Thyroid gland (tissue), 4 donors: ENCODE measurements at regions not wholly inside any gene's neighbourhood (a gene's known extent, or its start where the extent isn't known, plus 50 kb on each side); places are given as distances from the start of the nearest gene placed in this dataset.

Experiments used
- DNase-seq, 2 donors: peaks; one replicate each; pipeline ENCODE4 v3.0.0-alpha.2; 2019
- H3K27ac ChIP-seq, 3 donors: fragments of 200-600 bp; sonication (generic); 1 replicate in 2 of 3; 2 replicates in 1 of 3; pipeline ENCODE4 v1.5.1; 2016 to 2019; ENCODE audit warnings: mild to moderate bottlenecking in 1 of 3, moderate library complexity in 1 of 3
- H3K27me3 ChIP-seq: fragments of 200-600 bp; sonication (generic); one replicate; pipeline ENCODE4 v1.5.1; 2019
- H3K36me3 ChIP-seq, 2 donors: fragments of 200-600 bp; sonication (generic); one replicate each; pipeline ENCODE4 v1.5.1; 2016 to 2019
- H3K4me1 ChIP-seq, 2 donors: fragments of 200-600 bp; sonication (generic); one replicate each; pipeline ENCODE4 v1.5.1; 2017 to 2019
- H3K4me3 ChIP-seq, 3 donors: fragments of 200-600 bp; sonication (generic); replicated peaks in 1 of 3; 1 replicate in 2 of 3; 2 replicates in 1 of 3; pipeline ENCODE4 v1.5.1; 2016; ENCODE audit warnings: mild to moderate bottlenecking in 1 of 3
- H3K9me3 ChIP-seq: fragments of 200-600 bp; sonication (generic); one replicate; pipeline ENCODE4 v1.5.1; 2017
- CTCF ChIP-seq, 6 experiments: fragments of 200-600 bp in 3 of 6; fragments of 450-650 bp in 3 of 6; sonication (generic) in 3 of 6; IDR thresholded peaks; one replicate each; pipeline ENCODE4 v1.5.1; 2016 to 2019; ENCODE audit warnings: antibody characterized with exemption in 6 of 6, mild to moderate bottlenecking in 2 of 6, inconsistent platforms in 1 of 6, moderate library complexity in 1 of 6
- POLR2A ChIP-seq, 2 donors: fragments of 450-650 bp; IDR thresholded peaks; one replicate each; pipeline ENCODE4 v1.6.1; 2017; ENCODE audit warnings: antibody characterized with exemption in 2 of 2, mild to moderate bottlenecking in 2 of 2, moderate library complexity in 1 of 2
- WGBS, 2 donors: methylation state at CpG; one replicate each; pipeline ENCODE4 v1.1.5; 2017; 5-methylcytosine and 5-hydroxymethylcytosine counted together
- intact Hi-C: fragments of 100-400 bp; cut with DNase I; formaldehyde crosslinking; loops from one replicate; pipeline ENCODE4 v1.15.1; 2023

- no peak overlapping the region for H3K4me3 ChIP-seq
- WGBS, 2 donors: 89 to 95% methylated on average over 7 of the region's 7 CpGs
- H3K4me1 ChIP-seq: no peaks in the 10 kb centered on the region
- no peaks in the 10 kb centered on the region for H3K27me3 ChIP-seq
- TF ChIP-seq POLR2A (IDR thresholded peaks at IDR 0.05) (no peak), CTCF (IDR thresholded peaks at IDR 0.05) (no peak)
- H3K9me3 ChIP-seq: no peaks in the 10 kb centered on the region
- H3K27ac ChIP-seq: no peak overlapping the region
- intact Hi-C loops: no loop called here
- H3K36me3 ChIP-seq: no peaks in the 10 kb centered on the region
- no peak for DNase-seq
Observed at GRCh38 chr3:31472479-31473390, 60.0 kb upstream of the STT3B start.

- intact Hi-C loops: no loop called here
Observed at GRCh38 chr3:31476209-31476608, 56.5 kb upstream of the STT3B start.

GRCh38 chr3:31479431-31479830 lies 53.3 kb upstream of the STT3B start:
- TF ChIP-seq CTCF (IDR thresholded peaks at IDR 0.05) (no peak), POLR2A (IDR thresholded peaks at IDR 0.05) (no peak)
- intact Hi-C loops: no loop called here
- Histone ChIP-seq H3K27me3 (no peaks in the 10 kb centered on the region), H3K36me3 (no peaks in the 10 kb centered on the region), H3K27ac (no peak overlapping the region), H3K9me3 (no peaks in the 10 kb centered on the region), H3K4me3 (no peak overlapping the region), H3K4me1 (no peaks in the 10 kb centered on the region)
- no peak for DNase-seq
- WGBS, 2 donors: 97 to 100% methylated on average over 1 of the region's 1 CpG

More at GRCh38 chr3:31476209-31476608, 56.5 kb upstream of the STT3B start:
- Histone ChIP-seq H3K9me3 (no peaks in the 10 kb centered on the region), H3K27me3 (no peaks in the 10 kb centered on the region), H3K27ac (no peak overlapping the region), H3K4me1 (no peaks in the 10 kb centered on the region), H3K36me3 (no peaks in the 10 kb centered on the region), H3K4me3 (no peak overlapping the region)
- WGBS, 2 donors: 97 to 99% methylated on average over 4 of the region's 4 CpGs
- DNase-seq: no peak
- TF ChIP-seq CTCF (IDR thresholded peaks at IDR 0.05): no peak

- TF ChIP-seq CTCF (IDR thresholded peaks at IDR 0.05) (no peak), POLR2A (IDR thresholded peaks at IDR 0.05) (no peak)
Observed at GRCh38 chr3:31481697-31482096, 51.0 kb upstream of the STT3B start.

GRCh38 chr3:31482493-31483200 lies 50.1 kb upstream of the STT3B start:
- no peak overlapping the region for H3K27ac ChIP-seq
- no peaks in the 10 kb centered on the region for H3K9me3 ChIP-seq
- TF ChIP-seq CTCF (IDR thresholded peaks at IDR 0.05) (no peak), POLR2A (IDR thresholded peaks at IDR 0.05) (no peak)
- no peaks in the 10 kb centered on the region for H3K36me3 ChIP-seq
- intact Hi-C loops: no loop called here
- DNase-seq: no peak
- H3K4me3 ChIP-seq: no peak overlapping the region
- 48 to 55% methylated on average over 3 of the region's 3 CpGs for WGBS, 2 donors
- no peaks in the 10 kb centered on the region for H3K27me3 ChIP-seq
- H3K4me1 ChIP-seq: no peaks in the 10 kb centered on the region

More at GRCh38 chr3:31481697-31482096, 51.0 kb upstream of the STT3B start:
- no peak for DNase-seq
- Histone ChIP-seq H3K27me3 (no peaks in the 10 kb centered on the region), H3K4me1 (no peaks in the 10 kb centered on the region), H3K9me3 (no peaks in the 10 kb centered on the region), H3K4me3 (no peak overlapping the region), H3K36me3 (no peaks in the 10 kb centered on the region), H3K27ac (no peak overlapping the region)
- 73 to 85% methylated on average over 3 of the region's 3 CpGs for WGBS, 2 donors
- intact Hi-C loops: no loop called here
